ENCODE measurements at regions not wholly inside any gene's neighbourhood (a gene's known extent, or its start where the extent isn't known, plus 50 kb on each side); places are given as distances from the start of the nearest gene placed in this dataset.

- no peak for TF ChIP-seq POLR2A (IDR thresholded peaks at IDR 0.05; ENCODE audit: low read depth, low read length)
- no peak for TF ChIP-seq TAF1 (IDR thresholded peaks at IDR 0.05; ENCODE audit: borderline replicate concordance, low read depth, low read length)
- no peak for TF ChIP-seq POLR2AphosphoS5 (IDR thresholded peaks at IDR 0.05; ENCODE audit: low read depth, low read length)
These were observed 104.9 kb upstream of the C7orf33 start for GRCh38 chr7:148485618-148486017.
